GM19328 (cell line): ENCODE measurements at regions not wholly inside any gene's neighbourhood (a gene's known extent, or its start where the extent isn't known, plus 50 kb on each side); places are given as distances from the start of the nearest gene placed in this dataset.
"Not testable (repeated sequence)": the region's sequence is repeated elsewhere in the genome, so short reads cannot be mapped to it uniquely, and the experiment has no call there.

ENCODE experiments used
- ATAC-seq: cut with Tn5 transposase; IDR thresholded peaks from one replicate; pipeline ENCODE4 v1.9.1; 2021; ENCODE audit warnings: mild to moderate bottlenecking, moderate library complexity; ENCODE audit not compliant: unreplicated experiment

DNA sequence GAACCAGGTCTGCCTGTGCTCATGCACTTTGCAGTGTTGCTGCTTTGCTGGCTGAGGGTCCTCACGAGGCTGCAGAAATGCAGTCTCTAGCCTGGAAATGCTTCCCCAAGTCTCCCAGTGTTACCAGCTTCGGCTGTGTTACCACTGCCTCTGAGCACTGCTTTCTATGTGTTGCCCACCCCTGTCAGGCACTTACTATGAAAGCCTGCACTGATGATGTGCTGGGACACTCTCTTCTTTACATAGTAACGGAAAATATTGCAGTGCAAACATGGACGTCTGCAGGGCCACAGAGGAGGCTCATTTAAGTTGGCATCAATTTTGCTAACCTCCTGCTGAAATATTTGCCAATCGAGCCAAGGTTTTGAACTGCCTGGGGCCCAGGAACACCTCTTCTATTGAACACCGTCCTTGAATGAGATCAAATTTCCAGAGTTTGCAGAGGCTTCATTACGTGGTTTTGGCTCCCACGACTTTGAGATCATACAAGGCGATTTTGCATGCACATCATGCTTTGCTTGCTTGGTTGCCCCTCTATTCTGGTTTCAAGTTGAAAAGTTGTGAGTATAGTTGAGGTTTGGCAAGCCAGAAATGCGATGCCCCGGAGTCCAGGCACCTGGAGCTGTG lies 404.7 kb upstream of the PODXL start:
- no peak for ATAC-seq

DNA sequence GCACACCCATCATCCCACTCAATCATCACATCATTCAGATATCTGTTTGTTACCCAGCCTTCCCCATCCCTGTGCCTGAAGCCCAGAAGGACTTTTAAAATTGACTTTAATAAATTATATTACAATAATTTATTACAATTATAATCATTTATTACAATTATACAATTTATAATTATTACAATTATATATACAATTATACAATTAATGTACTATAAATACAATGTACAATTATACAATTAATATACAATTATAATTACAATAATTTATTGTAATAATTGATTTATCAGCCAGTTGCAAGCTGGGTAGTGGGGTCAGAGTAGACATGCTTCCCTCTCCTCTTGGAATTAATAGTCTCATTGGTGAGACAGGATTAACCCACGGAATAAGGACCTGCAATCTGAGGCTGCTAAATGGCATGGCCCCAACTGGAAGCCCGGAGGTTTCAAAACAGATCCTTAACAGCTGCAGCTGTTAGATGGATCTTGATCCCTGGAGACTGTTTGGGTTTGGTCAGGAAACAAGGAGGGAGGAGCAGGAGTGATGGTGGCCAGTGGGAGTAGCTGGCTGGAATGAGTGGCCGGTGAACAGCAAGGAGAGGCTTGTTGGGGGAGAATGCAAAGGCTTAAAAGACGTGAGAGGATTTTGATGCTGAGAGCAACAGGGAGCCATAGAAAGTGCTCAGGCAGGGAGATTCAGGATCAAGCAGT lies 402.8 kb upstream of the PODXL start:
- ATAC-seq: no peak

DNA sequence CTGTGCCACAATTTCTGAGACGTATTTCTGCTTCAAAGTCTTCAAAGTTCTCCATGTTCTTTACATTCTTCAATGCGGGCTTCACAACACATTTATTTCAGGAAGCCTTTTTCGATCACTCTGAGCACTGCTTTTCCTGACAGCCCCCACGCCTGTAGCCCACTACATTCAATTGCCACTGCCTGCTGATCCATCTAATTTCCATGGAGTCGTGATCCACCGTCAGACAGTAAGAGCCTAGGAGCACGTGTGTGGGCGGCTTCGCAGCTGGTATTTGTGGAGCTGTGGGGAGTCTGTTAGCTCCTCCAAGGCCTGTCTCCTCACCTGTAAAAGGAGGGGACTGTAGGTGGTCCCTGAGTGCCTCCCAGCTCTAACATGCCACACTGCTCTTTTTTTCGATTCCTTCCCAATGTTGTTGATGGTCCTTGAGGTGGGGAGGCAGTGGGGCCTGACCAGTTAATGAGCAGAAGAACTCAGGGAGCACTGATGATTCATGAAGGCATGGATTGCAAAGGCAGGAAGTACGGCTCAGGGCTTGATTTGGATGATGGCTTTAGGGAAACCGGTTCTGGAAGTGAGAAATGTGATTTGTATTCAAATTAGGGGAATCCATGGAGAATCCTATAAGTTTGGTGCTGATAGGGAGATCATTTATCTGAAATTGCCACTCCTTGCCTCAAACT lies 401.1 kb upstream of the PODXL start:
- ATAC-seq: no peak

DNA sequence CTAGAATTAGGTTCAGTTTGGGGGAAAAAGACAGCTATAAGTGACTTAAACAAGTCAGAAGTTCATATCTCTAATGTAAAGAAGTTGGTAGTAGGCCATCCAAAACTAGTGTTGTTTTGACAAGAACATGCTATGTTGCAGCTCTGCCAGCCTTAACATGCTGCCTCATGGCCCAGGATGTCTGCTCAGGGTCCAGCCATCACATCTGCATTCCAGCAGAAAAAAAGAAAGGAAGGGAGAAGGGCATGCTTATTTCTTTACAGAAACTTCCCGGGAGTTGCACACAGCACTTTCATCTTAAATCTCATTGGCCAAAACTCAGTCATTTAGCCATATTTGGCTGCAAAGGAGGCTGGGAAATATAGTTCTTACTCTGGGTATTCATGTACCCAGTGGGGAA lies 400.4 kb upstream of the PODXL start:
- ATAC-seq: no peak

DNA sequence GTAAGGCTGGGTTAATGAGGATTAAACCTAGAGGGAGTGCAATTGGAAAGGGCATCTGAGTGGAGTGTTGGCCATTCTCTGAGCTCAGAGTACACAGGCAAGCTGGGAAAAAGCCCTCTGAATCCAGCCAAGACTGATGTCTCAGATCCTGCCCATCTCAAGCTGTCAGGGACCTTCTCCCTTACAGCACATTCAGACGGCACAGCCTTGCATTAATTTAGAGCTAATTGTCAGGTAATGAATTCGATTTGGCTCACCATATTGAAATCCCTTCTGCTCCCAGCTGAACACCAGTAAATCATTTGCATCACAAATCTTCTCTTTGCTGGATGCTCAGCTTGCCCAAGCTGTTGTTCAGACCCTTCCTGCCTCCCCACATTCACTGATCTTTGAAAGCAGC lies 399.3 kb upstream of the PODXL start:
- ATAC-seq: no peak

DNA sequence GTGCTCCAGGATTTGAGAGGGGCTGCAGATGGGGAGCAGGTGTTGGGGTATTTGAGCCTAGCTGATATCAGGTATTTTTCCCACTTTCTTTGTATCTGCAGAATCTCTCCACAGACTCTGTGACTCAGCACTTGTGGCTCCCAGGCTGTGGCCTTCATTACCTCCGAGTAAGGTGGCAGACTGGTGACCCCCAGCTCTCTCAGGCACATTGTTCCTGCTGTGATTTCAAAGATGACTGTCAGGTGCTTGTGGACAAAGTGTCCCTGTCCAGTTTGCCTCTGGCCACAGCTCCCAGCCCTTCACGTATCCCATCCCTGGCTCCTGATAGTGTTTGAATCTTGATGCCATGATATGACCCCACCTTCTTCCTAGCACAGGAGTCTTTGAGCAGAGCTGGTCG lies 396.8 kb upstream of the PODXL start:
- ATAC-seq: no peak

DNA sequence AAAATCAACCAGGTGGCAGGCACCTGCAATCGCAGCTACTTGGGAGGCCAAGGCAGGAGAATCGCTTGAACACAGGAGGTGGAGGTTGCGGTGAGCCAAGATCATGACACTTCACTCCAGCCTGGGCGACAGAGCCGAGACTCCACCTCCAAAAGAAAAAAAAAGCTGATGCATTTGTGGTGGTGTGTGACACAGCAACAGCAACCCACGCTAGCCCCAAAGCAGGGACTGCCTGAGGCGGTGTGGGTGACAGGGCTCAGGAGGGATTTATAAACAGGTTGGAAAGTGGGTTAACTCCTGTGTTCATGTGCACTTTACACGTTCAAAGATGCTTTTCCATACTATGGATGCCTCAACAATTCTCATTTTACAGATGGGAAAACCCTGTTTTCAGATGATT lies 395.9 kb upstream of the PODXL start:
- ATAC-seq: no peak

DNA sequence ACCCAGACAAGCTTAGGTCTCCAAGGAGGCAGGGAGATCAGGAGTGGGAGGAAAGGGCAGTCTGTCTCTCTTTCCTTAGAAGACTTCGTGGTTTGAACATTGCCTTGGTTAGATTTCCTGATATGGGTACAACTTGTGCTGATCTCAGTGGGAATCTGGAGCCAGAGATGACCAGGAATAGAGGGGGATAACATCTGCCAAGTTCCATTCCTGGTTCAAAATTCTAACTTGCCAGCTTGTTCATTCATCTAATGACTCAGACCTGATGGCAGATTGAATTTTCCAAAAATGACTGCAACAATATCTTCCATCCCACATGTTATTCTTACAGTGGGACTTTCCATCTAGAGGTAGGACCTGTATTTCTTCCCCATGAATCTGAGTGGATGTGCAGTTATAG lies 394.3 kb upstream of the PODXL start:
- ATAC-seq: no peak

DNA sequence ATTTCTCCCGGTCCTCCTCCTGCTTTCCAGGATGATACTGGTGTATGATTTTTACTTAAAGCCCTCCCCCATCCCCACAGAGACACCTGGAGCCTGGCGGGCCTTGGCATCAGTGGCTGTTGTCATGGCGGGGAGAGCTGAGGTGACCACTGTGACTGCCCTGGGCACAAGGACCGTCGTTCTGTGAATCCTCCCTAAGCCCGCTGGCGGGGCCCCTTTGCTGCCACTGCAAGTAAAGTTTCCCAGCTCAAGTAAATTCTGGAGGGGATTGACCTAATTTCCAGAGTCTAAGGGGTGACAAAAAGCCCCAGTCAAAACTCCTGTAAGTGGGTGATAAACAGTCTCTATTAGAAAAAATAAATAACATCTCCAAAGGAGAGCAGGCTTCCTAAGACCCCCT lies 393.2 kb upstream of the PODXL start:
- no peak for ATAC-seq

DNA sequence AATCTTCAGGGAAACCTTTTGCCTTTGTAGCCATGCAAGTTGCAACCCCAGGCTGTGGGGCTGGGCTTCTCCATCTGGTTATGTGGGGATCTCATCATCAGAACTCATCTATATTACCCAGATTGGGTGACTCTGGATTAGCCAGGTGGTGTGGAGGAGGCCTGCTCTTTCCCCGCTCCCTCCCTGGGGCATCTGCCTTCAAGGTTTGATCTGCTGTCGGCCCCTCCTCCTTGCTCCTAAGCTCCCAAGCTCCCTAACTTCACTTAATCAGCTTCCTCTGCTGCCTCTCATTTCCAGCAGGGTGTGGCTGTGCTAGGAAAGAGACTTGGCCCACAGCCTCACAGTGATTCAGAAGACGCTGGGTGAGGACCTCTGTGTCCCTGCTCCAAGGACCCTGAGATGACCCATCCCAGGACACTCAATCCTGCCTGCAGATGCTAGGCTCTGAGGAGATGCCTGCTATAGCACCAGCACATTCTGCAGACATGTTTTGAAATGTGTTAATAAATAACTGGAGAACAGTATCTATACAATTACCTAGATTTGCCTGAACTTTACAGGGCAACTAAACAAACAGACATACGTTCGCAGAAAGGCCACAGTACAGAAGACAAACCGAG lies 392.1 kb upstream of the PODXL start:
- ATAC-seq: no peak

DNA sequence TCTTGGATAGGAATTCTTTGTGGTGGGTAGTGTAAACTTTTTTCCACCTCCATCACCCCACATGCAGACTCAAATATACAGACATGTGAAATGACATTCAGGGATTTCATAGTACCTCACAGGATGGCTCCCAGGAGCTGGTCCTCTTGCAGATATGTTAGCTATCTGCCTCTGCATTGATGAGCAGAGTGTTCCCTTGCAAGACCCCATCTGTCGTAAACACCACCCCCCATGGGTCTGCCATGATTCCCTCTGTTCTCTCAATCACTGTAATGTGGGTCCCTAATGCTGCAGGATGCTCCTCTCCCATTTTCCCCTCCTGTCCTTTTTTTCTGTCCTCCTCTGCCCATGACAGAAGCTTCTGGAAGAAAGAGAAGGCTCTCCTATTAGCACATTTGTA lies 391.2 kb upstream of the PODXL start:
- ATAC-seq: no peak

DNA sequence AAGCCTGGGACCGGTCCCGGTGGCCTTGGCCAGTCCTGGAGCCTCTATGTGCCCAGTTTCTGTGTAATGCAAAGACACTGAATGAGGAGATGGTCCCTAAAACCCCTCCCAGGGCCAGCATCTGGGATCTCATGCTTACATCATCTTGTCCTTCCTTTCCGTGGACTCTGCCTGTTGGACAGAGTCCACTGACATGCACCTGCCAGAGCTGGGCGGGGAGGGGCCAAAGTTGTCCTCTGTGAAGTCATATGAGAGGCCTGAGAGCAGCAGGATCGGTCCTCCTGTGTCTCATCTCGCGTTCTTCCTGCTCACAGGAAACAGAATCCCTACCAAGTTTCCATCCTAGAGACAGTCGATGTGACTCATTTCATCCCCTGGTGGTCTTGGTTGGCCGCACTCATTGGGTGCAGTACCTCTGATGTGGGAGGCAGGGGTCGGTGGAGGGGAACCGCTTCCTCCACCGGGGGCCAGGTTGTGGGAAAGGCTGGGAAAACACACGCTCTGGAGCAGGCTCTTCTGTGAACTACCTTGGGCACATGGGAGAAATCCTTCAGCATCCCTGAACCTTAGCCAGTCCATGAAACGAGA lies 389.6 kb upstream of the PODXL start:
- no peak for ATAC-seq

DNA sequence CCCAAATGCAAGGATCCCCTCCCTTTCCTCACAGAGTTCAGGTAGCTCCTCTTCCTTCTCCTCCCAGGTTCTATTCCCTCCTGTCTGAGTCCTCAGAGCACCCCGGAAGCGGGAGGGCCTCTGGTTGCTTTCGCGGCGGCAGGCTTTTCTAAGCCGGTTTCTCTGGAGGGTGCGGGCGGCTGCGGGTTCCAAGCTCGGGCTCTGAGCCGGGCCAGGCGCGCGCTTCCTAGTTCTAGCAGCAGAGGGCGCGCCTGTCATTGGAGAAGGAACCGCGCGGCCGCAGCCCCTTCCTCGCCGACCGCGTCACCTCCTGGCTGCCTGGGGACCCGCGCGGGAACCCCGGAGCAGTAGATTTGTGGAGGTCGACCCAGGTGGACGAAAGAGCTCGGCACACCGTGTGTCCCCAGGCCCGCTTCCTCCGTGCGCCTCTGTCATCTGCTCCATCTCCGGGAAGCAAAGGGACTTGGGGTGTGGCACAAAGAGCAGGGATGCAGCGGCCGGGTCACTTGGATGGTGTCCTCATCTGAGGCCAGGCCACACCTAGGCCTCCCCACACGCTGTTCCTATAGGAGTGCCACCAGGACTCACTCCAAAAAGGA lies 389.0 kb upstream of the PODXL start:
- ATAC-seq: no peak

DNA sequence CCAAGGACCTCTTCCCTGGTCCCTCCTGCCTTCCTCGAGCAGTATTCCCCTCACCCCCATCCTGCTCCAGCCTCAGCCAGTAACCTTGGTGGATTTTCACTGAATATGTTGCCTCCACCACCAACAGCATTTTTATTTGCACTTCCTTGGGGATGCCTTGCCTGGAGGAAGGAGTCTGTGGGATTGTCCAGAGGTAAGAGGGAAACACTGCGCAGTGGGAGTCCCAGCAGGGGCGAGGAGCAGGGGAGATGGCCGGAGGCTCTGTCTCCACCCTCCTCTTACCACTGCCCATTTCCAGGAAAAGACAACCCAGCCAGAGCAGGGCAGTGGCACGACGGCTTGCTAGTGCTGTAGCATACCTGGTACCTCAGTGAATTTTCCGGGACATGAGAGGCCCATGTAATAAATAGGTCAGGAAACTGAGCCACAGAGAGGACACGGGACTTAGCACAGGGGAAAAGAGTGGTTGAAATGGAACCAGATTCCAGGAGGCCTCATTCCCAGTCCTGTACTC lies 388.2 kb upstream of the PODXL start:
- ATAC-seq: no peak

DNA sequence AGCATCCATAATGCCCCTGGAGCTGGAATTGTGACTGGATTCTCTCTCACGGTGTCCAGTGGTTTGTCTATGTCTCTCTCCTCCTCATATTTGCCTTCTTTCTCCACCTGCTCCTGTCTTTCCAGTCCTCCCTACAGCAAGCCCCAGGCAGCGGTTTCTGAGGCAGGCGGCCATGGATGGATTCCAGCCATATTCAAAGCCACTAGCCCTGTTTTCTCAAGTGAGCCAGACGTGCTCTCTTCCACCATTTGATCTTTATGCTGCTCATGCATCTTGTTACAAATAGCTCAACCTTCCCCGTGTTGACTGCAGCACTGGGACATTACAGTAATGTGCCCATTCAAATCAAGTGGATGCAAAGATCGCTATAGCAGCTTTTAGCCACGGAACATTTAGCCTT lies 387.2 kb upstream of the PODXL start:
- ATAC-seq: no peak

DNA sequence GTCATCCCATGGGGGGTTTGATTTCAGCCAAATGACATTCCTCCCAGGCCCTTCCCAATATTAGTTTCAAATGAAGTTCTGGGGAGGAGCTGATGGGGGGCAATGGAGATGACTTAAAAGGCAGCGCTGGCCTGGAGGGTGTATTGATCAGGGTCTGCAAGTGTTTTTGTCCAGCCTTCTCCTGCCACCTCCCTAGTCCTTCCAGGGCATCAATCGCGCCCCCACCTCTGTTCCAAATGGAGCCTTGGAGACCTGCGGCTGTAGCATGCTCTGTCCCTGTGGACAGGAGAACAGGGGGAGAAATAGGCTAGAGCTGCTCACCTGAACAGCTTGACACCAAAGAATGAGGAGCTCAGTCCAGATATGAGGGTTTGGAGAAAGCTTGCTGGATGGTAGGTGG lies 386.8 kb upstream of the PODXL start:
- no peak for ATAC-seq

DNA sequence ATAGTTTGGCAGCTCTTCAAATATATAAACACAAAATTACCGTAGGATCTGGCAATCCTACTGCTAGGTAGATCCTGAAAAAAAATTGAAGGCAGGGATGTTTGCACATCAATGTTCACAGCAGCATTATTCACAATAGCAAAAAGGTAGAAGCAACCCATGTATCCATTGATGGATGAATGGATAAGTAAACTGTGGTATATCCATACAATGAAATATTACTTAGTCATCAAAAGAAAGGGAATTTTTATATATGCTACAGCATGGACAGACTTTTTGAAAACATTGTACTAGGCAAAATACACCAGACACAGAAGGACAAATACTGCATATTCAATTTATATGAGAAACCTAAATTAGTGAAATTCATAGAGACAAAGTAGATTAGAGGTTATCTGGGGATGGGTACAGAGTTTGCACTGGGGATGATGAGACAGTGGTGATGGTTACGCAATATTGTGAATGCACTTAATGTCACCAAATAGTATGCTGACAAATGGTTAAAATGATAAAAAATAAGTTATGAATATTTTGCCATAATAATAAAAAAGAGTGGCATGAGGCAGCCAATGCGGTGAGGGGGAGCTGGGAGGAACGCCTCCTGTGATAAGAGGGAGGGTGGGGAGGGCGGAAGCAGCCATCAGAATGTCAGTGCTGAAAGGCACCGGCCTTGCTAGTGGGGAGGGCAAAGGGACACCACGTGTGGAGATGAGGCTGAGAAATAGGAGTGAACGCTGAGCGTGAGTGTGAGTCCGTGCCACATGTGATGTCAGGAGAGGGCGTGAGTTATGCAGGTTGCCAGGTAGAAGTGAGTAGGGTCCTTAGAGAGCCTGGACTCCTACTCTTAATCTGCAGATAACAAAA lies 386.1 kb upstream of the PODXL start:
- no peak for ATAC-seq

DNA sequence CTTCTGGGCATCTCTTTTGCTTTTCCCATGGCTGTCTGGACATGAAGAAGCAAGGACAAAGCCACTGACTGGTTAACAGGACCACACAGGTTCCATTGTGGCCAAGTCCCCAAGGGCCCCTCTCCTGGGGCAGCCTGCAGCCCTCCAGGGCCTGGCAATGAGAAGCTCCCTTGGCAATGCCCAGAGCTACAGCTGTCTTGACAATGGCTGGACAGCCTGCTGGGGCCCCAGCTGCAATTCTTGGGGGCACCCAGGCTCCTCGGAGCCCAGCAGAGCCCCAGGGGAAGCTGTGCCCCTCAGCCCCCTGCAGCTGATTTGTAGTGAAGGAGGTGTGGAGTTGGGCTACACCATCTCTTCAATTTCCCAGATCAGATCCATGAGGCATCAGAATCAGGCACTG lies 384.9 kb upstream of the PODXL start:
- no peak for ATAC-seq

DNA sequence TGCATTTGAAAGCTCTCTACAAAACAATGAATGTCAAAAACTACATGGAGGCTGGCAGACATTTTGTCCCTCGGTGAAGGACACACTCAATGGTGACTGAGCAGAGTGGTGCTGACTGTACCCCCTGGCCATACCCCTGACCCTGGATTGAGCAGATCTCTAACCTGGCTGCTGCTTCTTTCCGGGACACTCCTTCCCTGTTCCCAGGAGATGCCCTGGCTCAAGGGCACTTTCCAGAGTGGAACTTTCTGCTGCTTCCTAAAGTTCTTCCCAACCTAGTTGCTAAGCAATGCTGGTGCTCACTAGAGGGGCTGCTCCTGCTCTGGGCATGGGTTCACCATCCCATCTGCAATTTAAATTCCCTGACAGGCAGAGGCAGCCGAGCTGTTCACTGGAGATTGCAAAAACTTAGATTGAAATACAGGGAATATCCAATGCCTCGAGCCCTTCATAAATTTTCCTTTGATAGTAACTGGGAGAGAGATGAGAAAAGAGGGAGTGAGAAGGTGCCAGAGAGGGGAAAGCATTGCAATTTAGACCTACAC lies 384.3 kb upstream of the PODXL start:
- ATAC-seq: no peak

DNA sequence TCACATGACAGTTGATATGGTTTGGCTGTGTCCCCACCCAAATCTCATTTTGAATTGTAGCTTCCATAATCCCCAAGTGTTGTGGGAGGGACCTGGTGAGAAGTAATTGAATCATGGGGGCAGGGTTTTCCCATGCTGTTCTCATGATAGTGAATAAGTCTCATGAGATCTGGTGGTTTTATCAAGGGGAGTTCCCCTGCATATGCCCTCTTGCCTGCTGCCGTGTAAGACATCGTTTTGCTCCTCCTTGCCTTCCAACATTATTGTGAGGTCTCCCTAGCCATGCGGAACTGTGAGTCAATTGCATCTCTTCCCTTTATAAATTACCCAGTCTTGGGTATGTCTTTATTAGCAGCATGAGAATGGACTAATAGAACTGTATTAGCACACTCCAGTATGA lies 382.4 kb upstream of the PODXL start:
- ATAC-seq: not testable (repeated sequence)
